HG03060 (cell line): ENCODE measurements at regions not wholly inside any gene's neighbourhood (a gene's known extent, or its start where the extent isn't known, plus 50 kb on each side); places are given as distances from the start of the nearest gene placed in this dataset.
"Not testable (repeated sequence)": the region's sequence is repeated elsewhere in the genome, so short reads cannot be mapped to it uniquely, and the experiment has no call there.

ENCODE experiments used
- ATAC-seq: cut with Tn5 transposase; IDR thresholded peaks from one replicate; pipeline ENCODE4 v1.9.1; 2021; ENCODE audit warnings: low read depth, moderate number of reproducible peaks; ENCODE audit not compliant: unreplicated experiment

GRCh38 chr9:75454891-75455290 is 366.6 kb downstream of the OSTF1 start:
- ATAC-seq, result no peak

GRCh38 chr9:75455444-75455921 is 367.2 kb downstream of the OSTF1 start:
- peak; percentile 97 for ATAC-seq

GRCh38 chr9:75456698-75457097 is 368.4 kb downstream of the OSTF1 start:
- ATAC-seq, result no peak

DNA sequence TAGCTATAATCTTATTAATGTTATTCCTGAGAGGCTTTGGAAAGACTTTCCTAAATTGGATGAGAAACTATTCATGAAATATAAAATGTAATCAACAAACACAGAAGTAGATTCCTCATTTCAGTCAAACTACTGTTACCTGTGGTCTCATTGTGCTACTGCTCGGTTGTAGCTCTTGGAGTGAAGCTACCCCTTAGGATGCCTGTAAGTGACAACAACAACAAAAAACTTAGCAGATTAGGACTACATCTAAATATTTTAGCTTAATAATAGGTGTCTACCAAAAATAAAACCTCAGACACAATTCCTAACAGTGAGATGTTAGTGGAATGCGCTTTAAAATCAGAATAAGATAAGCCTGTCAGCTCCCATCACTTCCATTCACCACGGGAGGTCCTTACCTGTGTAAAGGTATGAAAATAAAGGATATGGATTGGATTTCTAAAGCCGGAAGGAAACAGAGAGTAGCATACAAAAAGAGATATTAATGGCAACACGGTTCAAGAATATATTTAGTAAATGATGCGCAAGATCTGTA is 369.2 kb downstream of the OSTF1 start:
- no peak for ATAC-seq

GRCh38 chr9:75459311-75459710 is 371.0 kb downstream of the OSTF1 start:
- ATAC-seq, result not testable (repeated sequence)

GRCh38 chr9:75461183-75461582 is 372.9 kb downstream of the OSTF1 start:
- no peak for ATAC-seq

DNA sequence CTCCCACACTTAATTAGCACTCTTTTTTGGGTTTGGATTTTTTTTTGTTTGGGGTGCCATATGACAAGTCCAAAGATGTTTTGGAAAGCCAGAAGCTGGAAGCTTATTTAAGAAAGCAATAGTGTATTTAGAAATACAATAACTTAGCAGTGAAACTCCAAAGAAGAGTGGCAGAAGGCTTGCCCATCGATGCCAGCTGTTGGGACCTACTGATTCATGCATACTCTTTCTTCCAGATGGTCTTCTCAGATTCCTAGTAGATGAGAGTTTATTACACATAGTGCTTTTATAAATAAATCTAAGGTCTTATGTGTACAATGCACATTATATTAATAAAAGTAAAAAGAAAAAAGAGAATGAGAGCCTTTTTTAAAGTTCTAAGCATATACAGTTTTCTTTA is 374.6 kb downstream of the OSTF1 start:
- ATAC-seq, result no peak

DNA sequence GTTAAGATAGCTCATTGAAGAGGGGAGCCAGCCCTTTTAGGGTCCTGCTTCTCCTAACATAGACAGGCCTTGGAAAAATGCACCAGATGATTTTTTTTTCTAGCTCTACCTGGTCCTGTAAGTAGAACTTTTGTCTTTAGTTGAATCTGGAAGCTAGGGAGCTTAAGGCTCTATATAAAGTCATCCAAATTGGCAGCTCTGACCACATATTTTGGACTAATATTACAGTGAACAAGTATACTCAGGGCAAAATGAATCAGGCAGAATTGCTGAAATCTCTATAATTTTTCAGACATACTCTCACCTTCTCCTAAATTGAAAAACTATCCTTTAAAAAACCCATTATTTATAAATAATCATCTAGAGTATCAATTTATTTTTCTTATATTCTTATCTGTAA is 375.6 kb downstream of the OSTF1 start:
- no peak for ATAC-seq

DNA sequence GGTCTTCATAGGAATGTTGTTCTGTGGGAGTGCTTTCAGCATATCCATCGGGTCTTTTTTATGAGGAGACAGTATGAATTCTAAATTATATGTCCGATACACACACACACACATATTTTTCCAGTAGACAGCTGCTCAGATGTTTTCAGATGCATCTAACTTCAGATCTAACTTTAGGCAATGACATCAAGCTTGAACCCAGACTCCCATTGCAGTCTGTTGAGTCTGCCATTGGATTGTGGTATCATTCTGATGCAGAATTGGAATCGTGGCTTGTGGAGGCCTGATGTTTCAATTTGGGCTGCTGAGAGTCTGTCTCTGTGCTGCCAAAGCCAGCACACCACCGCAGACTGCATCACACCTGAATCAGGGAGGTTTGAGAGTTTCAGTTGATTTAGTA is 376.4 kb downstream of the OSTF1 start:
- no peak for ATAC-seq

DNA sequence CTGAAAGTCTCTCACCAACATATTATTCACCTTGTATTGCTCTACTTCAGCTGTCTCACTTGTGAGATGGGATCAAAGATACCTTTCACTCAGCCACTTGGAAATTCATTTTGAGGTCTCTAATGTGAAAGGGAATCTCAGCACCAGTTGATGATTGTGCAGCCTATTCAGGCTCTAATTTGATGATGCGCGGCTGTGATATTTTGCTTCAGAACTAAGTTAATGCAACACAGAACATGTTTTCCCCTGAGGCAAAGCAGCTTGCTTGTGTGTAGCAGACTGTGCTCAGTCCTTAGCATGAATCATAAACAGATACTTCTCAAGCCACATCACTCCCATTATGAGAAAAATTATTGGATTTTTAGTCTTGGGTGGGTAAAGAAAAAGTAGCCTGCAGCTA is 378.8 kb downstream of the OSTF1 start:
- no peak for ATAC-seq

- ATAC-seq, result no peak
Measured at GRCh38 chr9:75471549-75472114, 383.3 kb downstream of the OSTF1 start.

DNA sequence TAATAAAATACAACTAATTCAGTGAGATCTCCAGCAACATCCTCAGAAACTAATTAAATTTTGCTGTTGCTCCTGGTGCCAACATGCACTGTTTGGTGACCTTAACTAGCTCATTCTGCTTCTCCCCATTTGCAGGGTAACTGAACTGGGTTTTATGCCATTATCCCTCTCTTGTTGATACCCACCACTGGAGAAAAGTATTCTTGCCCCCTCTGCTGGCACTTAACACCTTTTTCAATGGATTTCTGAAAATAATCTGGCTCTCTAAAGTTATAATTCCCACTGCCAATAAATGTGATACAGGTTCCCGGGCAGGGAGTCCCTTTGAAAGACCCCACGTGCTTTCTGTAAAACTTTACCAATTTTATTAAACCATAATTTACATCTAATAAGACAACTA is 394.3 kb downstream of the OSTF1 start:
- no peak for ATAC-seq

DNA sequence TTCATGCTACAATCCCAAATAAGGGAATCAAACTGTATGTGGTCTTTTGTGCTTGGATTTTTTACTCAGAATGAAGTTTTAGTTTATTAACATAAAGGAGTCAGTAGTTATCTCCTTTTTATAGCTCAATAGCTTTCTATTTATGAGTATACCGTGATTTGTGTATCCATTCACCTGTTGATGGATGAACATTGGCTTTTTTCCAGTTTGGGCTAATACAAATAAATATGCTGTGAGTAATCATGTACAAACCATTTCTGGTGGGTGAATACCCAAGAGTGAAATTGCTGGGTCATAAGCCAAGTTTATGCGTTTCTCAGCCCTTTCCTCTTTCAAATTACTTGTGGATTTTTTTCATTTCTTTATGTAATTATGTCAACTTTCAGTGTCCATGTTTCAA is 395.3 kb downstream of the OSTF1 start:
- no peak for ATAC-seq

GRCh38 chr9:75487856-75488718 is 399.8 kb downstream of the OSTF1 start:
- ATAC-seq, result no peak

DNA sequence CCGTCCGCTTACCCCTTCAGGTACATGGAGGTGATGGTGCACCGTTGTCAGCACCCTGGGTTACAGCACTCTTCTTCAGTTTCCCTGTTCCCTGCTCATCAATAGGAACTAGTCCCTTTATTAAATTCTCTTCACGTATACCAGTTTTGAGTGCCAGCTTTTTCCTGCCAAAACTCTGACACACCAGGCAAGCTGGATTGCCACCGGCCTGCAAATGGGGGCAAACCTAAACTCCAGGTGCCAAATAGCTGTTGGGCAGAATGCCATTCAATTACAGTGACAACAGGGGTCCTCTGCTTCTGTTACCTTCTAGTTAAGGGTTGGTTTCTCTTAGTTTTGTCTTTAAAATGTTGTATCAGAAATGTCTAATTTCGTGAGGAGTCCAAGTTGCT is 400.4 kb downstream of the OSTF1 start:
- ATAC-seq, result no peak

DNA sequence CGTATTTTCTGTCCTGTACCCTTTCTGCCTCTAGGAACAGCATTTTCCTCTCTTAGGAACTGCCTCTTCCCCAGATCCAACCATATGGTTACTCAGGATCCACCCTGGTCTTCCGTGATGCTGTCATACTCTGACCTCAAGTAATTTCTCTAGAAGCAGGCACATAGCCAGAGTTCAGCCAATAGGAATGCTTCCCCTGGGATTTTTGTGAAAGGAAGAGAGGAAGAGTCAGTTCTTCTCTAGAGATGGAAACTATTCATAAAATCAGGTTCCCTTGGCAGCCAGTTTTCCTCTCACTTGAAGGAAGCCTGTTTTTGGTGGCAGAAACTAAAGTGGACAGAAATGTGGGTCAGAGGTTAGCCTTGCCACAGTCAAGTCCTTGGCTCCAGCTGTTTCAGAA is 400.1 kb upstream of the PCSK5 start:
- ATAC-seq, result no peak

DNA sequence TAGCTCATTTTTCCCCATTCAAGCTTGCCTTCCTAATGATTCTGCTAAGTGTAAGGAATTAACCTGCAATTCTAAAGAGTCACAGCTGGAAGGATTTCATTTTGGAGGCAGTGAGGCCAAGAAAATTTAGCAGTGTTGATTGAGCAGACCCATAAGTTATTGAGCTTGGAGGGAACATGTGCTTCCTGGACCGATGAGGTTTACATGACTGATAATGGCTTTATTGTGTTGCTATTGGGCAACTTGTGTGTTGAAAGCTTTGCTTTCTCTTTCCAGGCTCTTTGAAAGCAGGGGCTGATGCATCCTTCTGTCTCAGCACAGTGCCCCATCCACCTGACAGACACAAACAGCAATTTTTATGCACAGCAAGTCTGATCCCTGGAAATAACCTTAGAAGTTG is 398.9 kb upstream of the PCSK5 start:
- no peak for ATAC-seq

DNA sequence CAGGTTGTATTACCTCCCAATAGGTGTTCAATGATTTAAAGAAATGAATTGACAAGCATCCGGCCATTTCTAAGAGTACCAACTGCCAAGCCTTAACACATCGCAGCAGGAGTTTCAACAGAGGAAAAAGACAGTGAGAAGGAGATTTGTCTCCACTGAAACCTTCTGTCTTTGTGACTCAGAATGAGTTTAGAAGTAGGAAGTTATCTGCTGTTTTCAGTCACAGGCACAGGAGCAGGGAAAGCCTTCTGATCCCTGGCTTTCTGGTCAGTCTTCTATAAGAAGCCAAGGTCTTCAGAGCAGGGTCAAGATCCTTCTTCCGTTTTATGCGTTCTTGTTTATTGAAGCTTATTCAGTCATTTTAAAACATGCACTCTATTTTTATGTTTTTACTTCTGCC is 390.7 kb upstream of the PCSK5 start:
- ATAC-seq, result no peak

- no peak for ATAC-seq
Measured at GRCh38 chr9:75500479-75500878, 390.0 kb upstream of the PCSK5 start.

- ATAC-seq, result not testable (repeated sequence)
Measured at GRCh38 chr9:75500940-75501339, 389.5 kb upstream of the PCSK5 start.

DNA sequence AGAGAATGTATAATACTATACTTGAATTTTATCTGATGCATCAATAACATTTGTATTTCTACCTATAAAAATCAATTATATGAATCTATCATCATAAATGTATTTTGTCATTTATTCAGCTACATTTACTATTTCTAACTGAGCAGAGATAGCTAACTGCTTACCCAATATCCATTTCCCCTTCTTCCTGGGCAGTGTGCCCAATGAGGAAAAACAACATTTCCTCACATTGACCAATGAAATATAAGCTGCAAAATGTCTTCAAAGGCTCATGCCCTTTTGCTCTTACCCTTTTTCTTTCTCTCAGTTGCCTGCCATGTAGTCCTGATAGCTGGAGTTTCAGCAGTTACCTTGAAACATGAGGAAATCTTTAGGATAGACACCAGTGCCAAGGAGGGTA is 385.8 kb upstream of the PCSK5 start:
- ATAC-seq, result no peak

- ATAC-seq, result no peak
Measured at GRCh38 chr9:75505654-75506053, 384.8 kb upstream of the PCSK5 start.
